M059J (cell line): ENCODE measurements at regions not wholly inside any gene's neighbourhood (a gene's known extent, or its start where the extent isn't known, plus 50 kb on each side); places are given as distances from the start of the nearest gene placed in this dataset.

Source experiments
- DNase-seq: peaks from one replicate; pipeline ENCODE4 v3.0.0-alpha.2; 2012; ENCODE audit warnings: low read depth

DNA sequence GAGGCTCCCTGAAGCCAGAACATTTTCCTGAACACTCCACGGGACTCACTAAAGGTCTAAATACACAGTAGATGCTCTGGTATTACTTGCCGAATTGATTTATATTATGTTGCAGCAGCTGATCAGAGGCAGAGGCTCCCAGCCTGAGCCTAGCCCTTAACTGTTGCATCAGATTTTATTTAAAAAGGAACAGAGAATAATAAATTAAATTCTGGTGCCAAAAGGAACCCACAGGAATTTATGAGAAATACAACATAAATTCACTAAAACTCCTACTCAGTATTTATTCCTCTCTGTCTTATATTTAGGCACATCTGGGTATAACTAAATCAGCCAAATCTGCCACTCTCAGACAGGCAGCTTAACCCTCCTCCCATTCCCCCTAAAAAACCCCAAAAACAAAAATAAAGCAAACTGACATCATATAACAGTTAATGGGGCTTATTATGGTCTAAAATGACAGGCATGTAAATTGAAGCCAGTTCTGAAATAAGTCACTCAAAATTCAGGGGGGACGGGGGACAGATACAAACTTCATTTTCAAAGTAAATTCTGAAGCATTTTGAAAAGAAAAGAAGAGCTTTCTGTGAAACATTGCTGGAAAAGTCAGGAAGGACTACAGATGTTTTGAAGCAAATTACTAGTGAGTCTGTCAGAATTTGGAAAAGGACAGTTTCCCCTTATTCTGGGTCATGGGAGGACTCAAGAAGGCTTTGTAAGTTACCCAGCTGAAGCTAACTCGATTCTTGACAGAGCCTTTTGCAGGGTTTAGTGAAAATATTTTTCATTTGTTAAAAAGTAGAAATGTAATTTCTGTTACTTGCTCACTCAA lies 53.8 kb upstream of the CORO2B start:
- DNase-seq: peak; percentile 70

DNA sequence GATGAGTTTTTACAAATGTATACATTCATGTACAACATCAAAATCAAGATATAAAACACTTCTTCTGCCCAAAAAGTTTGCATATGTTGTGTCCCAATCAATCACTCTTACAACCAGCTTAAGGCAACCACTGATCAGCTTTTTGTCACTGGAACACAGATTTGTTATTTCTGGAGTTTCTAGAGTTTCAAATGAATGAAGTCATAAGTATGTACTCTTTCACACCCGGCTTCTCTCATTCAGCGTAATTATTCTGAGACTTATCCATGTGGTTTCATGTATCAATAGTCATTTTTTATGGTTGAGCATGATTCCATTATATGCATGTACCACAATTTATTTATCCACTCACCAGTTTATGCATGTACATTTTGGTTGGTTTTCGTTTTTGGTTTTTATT lies 53.0 kb upstream of the CORO2B start:
- DNase-seq: no peak

DNA sequence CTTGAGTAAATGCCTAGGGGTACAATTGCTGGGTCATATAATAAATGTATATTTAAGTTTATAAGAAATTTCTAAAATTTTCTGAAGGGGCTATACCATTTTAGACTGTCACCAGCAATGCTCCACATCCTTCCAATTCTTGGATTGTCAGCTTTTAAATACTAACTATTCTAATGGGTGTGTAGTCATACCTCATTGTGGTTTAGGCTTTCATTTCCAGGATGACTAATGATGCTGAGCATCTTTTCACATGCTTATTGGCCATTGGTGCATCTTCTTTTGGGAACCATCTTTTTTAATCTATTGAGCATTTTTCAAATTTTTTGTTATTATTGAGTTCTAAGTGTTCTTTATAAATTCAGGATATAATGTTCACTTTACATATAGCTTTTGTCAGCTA lies 52.5 kb upstream of the CORO2B start:
- peak; percentile 87 for DNase-seq

DNA sequence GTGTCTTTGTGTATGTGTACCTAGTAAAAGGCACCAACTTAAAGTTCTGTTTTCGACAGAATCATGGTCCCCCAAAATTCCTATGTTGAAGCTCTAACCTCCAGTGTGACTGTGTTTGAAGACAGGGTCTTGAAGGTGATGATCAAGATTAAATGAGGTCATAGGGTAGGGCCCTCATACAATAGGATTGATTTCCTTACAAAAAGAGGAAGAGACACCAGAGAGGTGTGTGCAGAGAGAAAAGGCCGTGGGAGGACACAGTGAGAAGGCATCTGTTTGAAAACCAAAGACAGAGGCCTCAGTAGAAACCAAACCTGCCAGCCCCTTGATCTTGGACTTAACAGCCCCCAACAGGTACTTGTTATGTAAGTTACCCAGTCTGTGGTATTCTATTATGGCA lies 52.0 kb upstream of the CORO2B start:
- DNase-seq: no peak

GRCh38 chr15:68528626-68529290 lies 50.0 kb upstream of the CORO2B start:
- DNase-seq: peak; percentile 85
